ENCODE measurements at regions not wholly inside any gene's neighbourhood (a gene's known extent, or its start where the extent isn't known, plus 50 kb on each side); places are given as distances from the start of the nearest gene placed in this dataset.

DNA sequence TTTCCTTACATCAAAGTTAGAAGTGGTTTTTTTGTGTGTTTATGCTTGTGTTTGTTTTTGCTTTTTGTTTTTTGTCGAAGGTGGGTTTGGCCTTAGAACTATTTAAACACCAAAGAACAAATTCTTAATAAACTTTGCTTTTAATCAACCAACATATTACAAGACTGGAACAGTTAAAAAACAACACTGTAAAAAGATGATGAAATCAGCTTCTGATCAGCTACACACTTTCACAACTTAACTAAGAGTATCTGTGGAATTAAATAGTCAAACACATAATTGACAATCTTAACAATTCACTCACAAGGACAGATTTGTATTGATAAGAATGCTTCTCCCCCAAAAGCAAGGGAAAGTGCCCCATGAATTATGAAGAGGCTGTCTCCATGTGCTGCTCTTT lies 58.8 kb downstream of the MRPL32 start:
- TF ChIP-seq, protein P1, sequence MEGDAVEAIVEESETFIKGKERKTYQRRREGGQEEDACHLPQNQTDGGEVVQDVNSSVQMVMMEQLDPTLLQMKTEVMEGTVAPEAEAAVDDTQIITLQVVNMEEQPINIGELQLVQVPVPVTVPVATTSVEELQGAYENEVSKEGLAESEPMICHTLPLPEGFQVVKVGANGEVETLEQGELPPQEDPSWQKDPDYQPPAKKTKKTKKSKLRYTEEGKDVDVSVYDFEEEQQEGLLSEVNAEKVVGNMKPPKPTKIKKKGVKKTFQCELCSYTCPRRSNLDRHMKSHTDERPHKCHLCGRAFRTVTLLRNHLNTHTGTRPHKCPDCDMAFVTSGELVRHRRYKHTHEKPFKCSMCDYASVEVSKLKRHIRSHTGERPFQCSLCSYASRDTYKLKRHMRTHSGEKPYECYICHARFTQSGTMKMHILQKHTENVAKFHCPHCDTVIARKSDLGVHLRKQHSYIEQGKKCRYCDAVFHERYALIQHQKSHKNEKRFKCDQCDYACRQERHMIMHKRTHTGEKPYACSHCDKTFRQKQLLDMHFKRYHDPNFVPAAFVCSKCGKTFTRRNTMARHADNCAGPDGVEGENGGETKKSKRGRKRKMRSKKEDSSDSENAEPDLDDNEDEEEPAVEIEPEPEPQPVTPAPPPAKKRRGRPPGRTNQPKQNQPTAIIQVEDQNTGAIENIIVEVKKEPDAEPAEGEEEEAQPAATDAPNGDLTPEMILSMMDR (conservative IDR thresholded peaks at IDR 0.05 in 1 of 2, IDR thresholded peaks at IDR 0.05 in 1 of 2; ENCODE audit: extremely low read depth in 1 of 2, insufficient read depth in 1 of 2, low read depth in 1 of 2, low read length in 2 of 2), result no peak
- no peak for TF ChIP-seq EZH2 (IDR thresholded peaks at IDR 0.05; ENCODE audit: borderline replicate concordance, low read length)

Data from mammary epithelial cell (primary cell).